GM12878 (cell line): ENCODE measurements at regions not wholly inside any gene's neighbourhood (a gene's known extent, or its start where the extent isn't known, plus 50 kb on each side); places are given as distances from the start of the nearest gene placed in this dataset.

Experiments
- ATAC-seq: fragments of 200-7000 bp; cut with Tn5 transposase; 3 replicates; pipeline ENCODE4 v1.9.1; 2020; ENCODE audit warnings: mild to moderate bottlenecking, moderate library complexity
- BruUV-seq: library from RNA; stranded (reverse); fragments of 400-500 nt; replicated peaks from 2 replicates; lab custom pipeline; 2021; lab: Mats Ljungman, UMichigan
- CTCF ChIA-PET: fragments of 300-600 bp; sonication (Branson Sonifier 250); formaldehyde crosslinking; extraction: SDS; loops from one replicate; lab custom pipeline; 2021; ENCODE audit warnings: inconsistent platforms; lab: Yijun Ruan, JAX
- POLR2A ChIA-PET: fragments of 350-600 bp; formaldehyde crosslinking; extraction: SDS; loops from one replicate; lab custom pipeline; 2021; ENCODE audit warnings: inconsistent platforms; lab: Charles Lee
- RAD21 ChIA-PET: fragments of 300-600 bp; sonication (Branson Sonifier 250); formaldehyde crosslinking; loops from one replicate; lab custom pipeline; 2023; ENCODE audit warnings: antibody characterized with exemption; ENCODE audit not compliant: unreplicated experiment; lab: Charles Lee
- SMC1A ChIA-PET: fragments of 300-600 bp; sonication (Branson Sonifier 250); formaldehyde crosslinking; loops from one replicate; lab custom pipeline; 2023; ENCODE audit not compliant: unreplicated experiment, uncharacterized antibody; lab: Charles Lee
- DNase-seq: peaks from one replicate; pipeline ENCODE4 v3.0.0-alpha.2; 2011; ENCODE audit warnings: low read depth, low spot score
- FAIRE-seq: peaks from 3 replicates; lab custom pipeline; 2011; peaks lifted over from hg19 to GRCh38; lab: Jason Lieb, UNC
- H2AFZ ChIP-seq: 2 replicates; pipeline ENCODE4 v1.6.0; 2011; ENCODE audit warnings: low read depth, low read length, control low read depth; ENCODE audit not compliant: control insufficient read depth
- H3K27ac ChIP-seq: 2 replicates; pipeline ENCODE4 v1.5.1; 2011; ENCODE audit warnings: control low read depth; ENCODE audit not compliant: control insufficient read depth, insufficient read depth
- H3K27me3 ChIP-seq, 2 experiments: replicated peaks in 1 of 2; 2 replicates each; pipeline versions ENCODE4 v1.6.0 to v1.6.1; 2011; ENCODE audit warnings: low read length in 1 of 2; ENCODE audit not compliant: control insufficient read depth in 2 of 2, insufficient read depth in 2 of 2
- H3K36me3 ChIP-seq, 2 experiments: 2 replicates each; pipeline ENCODE4 v1.5.1; 2011; ENCODE audit warnings: low read length in 1 of 2; ENCODE audit not compliant: control insufficient read depth in 2 of 2, insufficient read depth in 2 of 2
- H3K4me1 ChIP-seq: 2 replicates; pipeline ENCODE4 v1.6.1; 2011; ENCODE audit warnings: mild to moderate bottlenecking, low read length, moderate library complexity, mixed read lengths; ENCODE audit not compliant: control insufficient read depth, insufficient read depth
- H3K4me2 ChIP-seq: 2 replicates; pipeline ENCODE4 v1.6.0; 2011; ENCODE audit warnings: control low read depth; ENCODE audit not compliant: control insufficient read depth, insufficient read depth
- H3K4me3 ChIP-seq: fragments of 200-600 bp; sonication (generic); 2 replicates; pipeline ENCODE4 v1.5.1; 2016
- H3K79me2 ChIP-seq: 2 replicates; pipeline ENCODE4 v1.6.0; 2011; ENCODE audit warnings: low read length; ENCODE audit not compliant: control insufficient read depth, insufficient read depth
- H3K9ac ChIP-seq: 2 replicates; pipeline ENCODE4 v1.8.0; 2011; ENCODE audit warnings: low read length, control low read depth, mixed read lengths; ENCODE audit not compliant: control insufficient read depth, insufficient read depth
- H3K9me3 ChIP-seq: replicated peaks from 3 replicates; pipeline ENCODE4 v1.5.1; 2011; ENCODE audit warnings: mild to moderate bottlenecking, low read length; ENCODE audit not compliant: control insufficient read depth, insufficient read depth
- H4K20me1 ChIP-seq: 2 replicates; pipeline ENCODE4 v1.6.0; 2011; ENCODE audit not compliant: control insufficient read depth, insufficient read depth
- ASH2L ChIP-seq: fragments of 300-600, 200-600 bp; sonication (generic); IDR thresholded peaks from 2 replicates; pipeline ENCODE4 v1.6.1; 2017; ENCODE audit warnings: low read depth, mild to moderate bottlenecking, borderline replicate concordance
- BHLHE40 ChIP-seq, 2 experiments: fragments of 450-650 bp in 1 of 2; IDR thresholded peaks; 2 replicates each; pipeline ENCODE4 v1.6.1; 2011 to 2017; ENCODE audit warnings: low read depth in 2 of 2, borderline replicate concordance in 1 of 2, improper control_type of control experiment in 1 of 2, low read length in 1 of 2, mild to moderate bottlenecking in 1 of 2
- DPF2 ChIP-seq: fragments of 450-650 bp; IDR thresholded peaks from 2 replicates; pipeline ENCODE4 v1.6.1; 2017; ENCODE audit warnings: mild to moderate bottlenecking
- EED ChIP-seq: sonication (generic); IDR thresholded peaks from 2 replicates; pipeline ENCODE4 v1.6.1; 2016; ENCODE audit warnings: antibody characterized with exemption, low read depth
- IKZF2 ChIP-seq, 2 experiments: fragments of 450-650 bp; IDR thresholded peaks; 2 replicates each; pipeline ENCODE4 v1.6.1; 2017; ENCODE audit warnings: mild to moderate bottlenecking in 2 of 2, moderate library complexity in 2 of 2
- JUND ChIP-seq: IDR thresholded peaks from 2 replicates; pipeline ENCODE4 v1.6.1; 2012; ENCODE audit warnings: low read depth, mild to moderate bottlenecking, low read length, improper control_type of control experiment, moderate library complexity
- PML ChIP-seq: IDR thresholded peaks from 2 replicates; pipeline ENCODE4 v1.6.1; 2012; ENCODE audit warnings: low read length, inconsistent platforms
- RB1 ChIP-seq: fragments of 450-650 bp; formaldehyde crosslinking; IDR thresholded peaks from 2 replicates; pipeline ENCODE4 v1.6.1; 2017; ENCODE audit warnings: mild to moderate bottlenecking, borderline replicate concordance
- RBBP5 ChIP-seq: fragments of 200-600 bp; sonication (generic); conservative IDR thresholded peaks from 2 replicates; pipeline ENCODE4 v1.6.1; 2016
- RELA ChIP-seq: fragments of 450-650 bp; IDR thresholded peaks from 2 replicates; pipeline ENCODE4 v1.8.0; 2014; ENCODE audit warnings: borderline replicate concordance; ENCODE audit not compliant: partially characterized antibody
- SMAD5 ChIP-seq: IDR thresholded peaks from 2 replicates; pipeline ENCODE4 v1.6.1; 2016; ENCODE audit warnings: antibody characterized with exemption, low read depth
- SUPT20H ChIP-seq: IDR thresholded peaks from 2 replicates; pipeline ENCODE4 v1.6.1; 2011; ENCODE audit warnings: low read depth, mild to moderate bottlenecking, low read length, moderate library complexity, borderline replicate concordance; ENCODE audit not compliant: control insufficient read depth
- USF2 ChIP-seq: IDR thresholded peaks from 2 replicates; pipeline ENCODE4 v1.6.1; 2011; ENCODE audit warnings: low read depth, low read length, improper control_type of control experiment, borderline replicate concordance
- YBX1 ChIP-seq: fragments of 450-650 bp; IDR thresholded peaks from 2 replicates; pipeline ENCODE4 v1.6.1; 2016; ENCODE audit warnings: antibody characterized with exemption
- ZNF384 ChIP-seq: IDR thresholded peaks from 2 replicates; pipeline ENCODE4 v1.6.1; 2012; ENCODE audit warnings: low read depth, mild to moderate bottlenecking, low read length, improper control_type of control experiment, borderline replicate concordance
- WGBS: methylation state at CpG from one replicate; pipeline ENCODE4 v1.1.6; 2016; ENCODE audit warnings: low lambda C conversion rate; ENCODE audit not compliant: insufficient replicate concordance, insufficient coverage; ENCODE audit errors: missing lambda C conversion rate; 5-methylcytosine and 5-hydroxymethylcytosine counted together
- in situ Hi-C: fragments of 300-500 bp; cut with MboI; formaldehyde crosslinking; loops from 9 replicates; pipeline ENCODE4 v1.14.3; 2018; ENCODE audit warnings: mixed read lengths
- intact Hi-C: fragments of 100-400 bp; cut with micrococcal nuclease; formaldehyde crosslinking; loops from one replicate; pipeline ENCODE4 v1.14.2; 2022; ENCODE audit not compliant: unreplicated experiment
- TF ChIP-seq, protein P1 (sequence below): fragments of 450-650 bp; IDR thresholded peaks from 2 replicates; pipeline ENCODE4 v1.6.1; 2017; ENCODE audit warnings: mild to moderate bottlenecking, low read depth, inconsistent platforms; ENCODE audit not compliant: poor library complexity, severe bottlenecking
- TF ChIP-seq, protein P2 (sequence below): fragments of 450-650 bp; IDR thresholded peaks from 2 replicates; pipeline ENCODE4 v1.6.1; 2016; ENCODE audit warnings: mild to moderate bottlenecking
- TF ChIP-seq, protein P3 (sequence below): fragments of 450-650 bp; formaldehyde crosslinking; IDR thresholded peaks from 2 replicates; pipeline ENCODE4 v1.4.0; 2022; ENCODE audit warnings: mild to moderate bottlenecking, moderate library complexity

DNA sequence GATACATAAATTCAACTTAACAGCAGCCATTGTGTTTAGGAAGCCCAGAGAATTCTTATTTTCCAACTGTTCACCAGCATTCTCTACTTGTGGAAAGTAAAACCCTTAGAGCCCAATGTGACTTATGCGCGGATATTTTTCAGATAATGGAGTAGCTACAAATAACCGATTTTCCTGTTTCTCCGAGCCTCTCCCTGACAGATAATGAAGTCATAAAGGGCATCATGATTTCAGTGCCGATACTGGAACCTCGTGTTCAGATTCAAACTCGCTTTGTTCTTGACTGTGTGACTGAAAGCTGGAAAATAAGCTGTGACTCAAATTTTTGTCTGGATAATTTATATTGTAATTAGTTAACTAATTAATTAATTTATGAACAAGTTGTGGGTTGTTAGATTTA is 228.2 kb downstream of the VAPA start:
- Histone ChIP-seq H3K27ac (no peak overlapping the region), H3K79me2 (no peaks in the 10 kb centered on the region), H3K4me3 (no peak overlapping the region), H3K4me2 (no peak overlapping the region), H3K36me3 (no peaks in the 10 kb centered on the region), H3K9me3 (no peaks in the 10 kb centered on the region), H4K20me1 (no peaks in the 10 kb centered on the region), H3K4me1 (no peaks in the 10 kb centered on the region), H2AFZ (no peak overlapping the region), H3K27me3 (peaks cover 0 to 2% of the 10 kb centered on the region in 2 experiments; a peak in 1 of 4 replicates), H3K9ac (no peak overlapping the region)
- in situ Hi-C loops, result no loop called here
- no peak for ATAC-seq
- ChIA-PET POLR2A (no interaction called here), RAD21 (no interaction called here), SMC1A (no interaction called here), CTCF (no interaction called here)
- WGBS, result 38% methylated on average over 7 of the region's 7 CpGs
- intact Hi-C loops, result no loop called here
- no peak for DNase-seq
- BruUV-seq, result no TSS peak
- FAIRE-seq, result no peak
- no peak for TF ChIP-seq RELA
- no peak for TF ChIP-seq BHLHE40 (IDR thresholded peaks at IDR 0.05; ENCODE audit: borderline replicate concordance in 1 of 2, low read depth in 2 of 2, low read length in 1 of 2)
- no peak for TF ChIP-seq USF2
- no peak for TF ChIP-seq DPF2
- TF ChIP-seq, protein P1, sequence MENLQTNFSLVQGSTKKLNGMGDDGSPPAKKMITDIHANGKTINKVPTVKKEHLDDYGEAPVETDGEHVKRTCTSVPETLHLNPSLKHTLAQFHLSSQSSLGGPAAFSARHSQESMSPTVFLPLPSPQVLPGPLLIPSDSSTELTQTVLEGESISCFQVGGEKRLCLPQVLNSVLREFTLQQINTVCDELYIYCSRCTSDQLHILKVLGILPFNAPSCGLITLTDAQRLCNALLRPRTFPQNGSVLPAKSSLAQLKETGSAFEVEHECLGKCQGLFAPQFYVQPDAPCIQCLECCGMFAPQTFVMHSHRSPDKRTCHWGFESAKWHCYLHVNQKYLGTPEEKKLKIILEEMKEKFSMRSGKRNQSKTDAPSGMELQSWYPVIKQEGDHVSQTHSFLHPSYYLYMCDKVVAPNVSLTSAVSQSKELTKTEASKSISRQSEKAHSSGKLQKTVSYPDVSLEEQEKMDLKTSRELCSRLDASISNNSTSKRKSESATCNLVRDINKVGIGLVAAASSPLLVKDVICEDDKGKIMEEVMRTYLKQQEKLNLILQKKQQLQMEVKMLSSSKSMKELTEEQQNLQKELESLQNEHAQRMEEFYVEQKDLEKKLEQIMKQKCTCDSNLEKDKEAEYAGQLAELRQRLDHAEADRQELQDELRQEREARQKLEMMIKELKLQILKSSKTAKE, result no peak
- TF ChIP-seq SMAD5, result no peak
- no peak for TF ChIP-seq SUPT20H
- TF ChIP-seq RB1, result no peak
- TF ChIP-seq ZNF384, result no peak
- TF ChIP-seq, protein P2, sequence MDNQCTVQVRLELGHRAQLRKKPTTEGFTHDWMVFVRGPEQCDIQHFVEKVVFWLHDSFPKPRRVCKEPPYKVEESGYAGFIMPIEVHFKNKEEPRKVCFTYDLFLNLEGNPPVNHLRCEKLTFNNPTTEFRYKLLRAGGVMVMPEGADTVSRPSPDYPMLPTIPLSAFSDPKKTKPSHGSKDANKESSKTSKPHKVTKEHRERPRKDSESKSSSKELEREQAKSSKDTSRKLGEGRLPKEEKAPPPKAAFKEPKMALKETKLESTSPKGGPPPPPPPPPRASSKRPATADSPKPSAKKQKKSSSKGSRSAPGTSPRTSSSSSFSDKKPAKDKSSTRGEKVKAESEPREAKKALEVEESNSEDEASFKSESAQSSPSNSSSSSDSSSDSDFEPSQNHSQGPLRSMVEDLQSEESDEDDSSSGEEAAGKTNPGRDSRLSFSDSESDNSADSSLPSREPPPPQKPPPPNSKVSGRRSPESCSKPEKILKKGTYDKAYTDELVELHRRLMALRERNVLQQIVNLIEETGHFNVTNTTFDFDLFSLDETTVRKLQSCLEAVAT, result no peak
- TF ChIP-seq ASH2L, result no peak
- no peak for TF ChIP-seq EED
- no peak for TF ChIP-seq JUND
- no peak for TF ChIP-seq YBX1
- TF ChIP-seq, protein P3, sequence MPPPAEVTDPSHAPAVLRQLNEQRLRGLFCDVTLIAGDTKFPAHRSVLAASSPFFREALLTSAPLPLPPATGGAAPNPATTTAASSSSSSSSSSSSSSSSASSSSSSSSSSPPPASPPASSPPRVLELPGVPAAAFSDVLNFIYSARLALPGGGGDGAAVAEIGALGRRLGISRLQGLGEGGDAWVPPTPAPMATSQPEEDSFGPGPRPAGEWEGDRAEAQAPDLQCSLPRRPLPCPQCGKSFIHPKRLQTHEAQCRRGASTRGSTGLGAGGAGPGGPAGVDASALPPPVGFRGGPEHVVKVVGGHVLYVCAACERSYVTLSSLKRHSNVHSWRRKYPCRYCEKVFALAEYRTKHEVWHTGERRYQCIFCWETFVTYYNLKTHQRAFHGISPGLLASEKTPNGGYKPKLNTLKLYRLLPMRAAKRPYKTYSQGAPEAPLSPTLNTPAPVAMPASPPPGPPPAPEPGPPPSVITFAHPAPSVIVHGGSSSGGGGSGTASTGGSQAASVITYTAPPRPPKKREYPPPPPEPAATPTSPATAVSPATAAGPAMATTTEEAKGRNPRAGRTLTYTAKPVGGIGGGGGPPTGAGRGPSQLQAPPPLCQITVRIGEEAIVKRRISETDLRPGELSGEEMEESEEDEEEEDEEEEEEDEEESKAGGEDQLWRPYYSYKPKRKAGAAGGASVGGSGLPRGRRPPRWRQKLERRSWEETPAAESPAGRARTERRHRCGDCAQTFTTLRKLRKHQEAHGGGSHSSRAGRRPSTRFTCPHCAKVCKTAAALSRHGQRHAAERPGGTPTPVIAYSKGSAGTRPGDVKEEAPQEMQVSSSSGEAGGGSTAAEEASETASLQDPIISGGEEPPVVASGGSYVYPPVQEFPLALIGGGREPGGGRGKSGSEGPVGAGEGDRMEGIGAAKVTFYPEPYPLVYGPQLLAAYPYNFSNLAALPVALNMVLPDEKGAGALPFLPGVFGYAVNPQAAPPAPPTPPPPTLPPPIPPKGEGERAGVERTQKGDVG (CRISPR knock-in tag), result no peak
- no peak for TF ChIP-seq RBBP5
- TF ChIP-seq PML, result no peak
- no peak for TF ChIP-seq IKZF2 (IDR thresholded peaks at IDR 0.05)
